ENCODE measurements at regions not wholly inside any gene's neighbourhood (a gene's known extent, or its start where the extent isn't known, plus 50 kb on each side); places are given as distances from the start of the nearest gene placed in this dataset.

- DNase-seq (ENCODE audit: low read depth in 2 of 2), result no peak
Measured at GRCh38 chr5:73339051-73339575, 109.5 kb downstream of the FOXD1 start.

GRCh38 chr5:73338256-73339050, 110.1 kb downstream of the FOXD1 start:
- no peak for DNase-seq (ENCODE audit: low read depth in 2 of 2)

GRCh38 chr5:73337586-73338255, 110.9 kb downstream of the FOXD1 start:
- DNase-seq (ENCODE audit: low read depth in 2 of 2), result no peak

DNA sequence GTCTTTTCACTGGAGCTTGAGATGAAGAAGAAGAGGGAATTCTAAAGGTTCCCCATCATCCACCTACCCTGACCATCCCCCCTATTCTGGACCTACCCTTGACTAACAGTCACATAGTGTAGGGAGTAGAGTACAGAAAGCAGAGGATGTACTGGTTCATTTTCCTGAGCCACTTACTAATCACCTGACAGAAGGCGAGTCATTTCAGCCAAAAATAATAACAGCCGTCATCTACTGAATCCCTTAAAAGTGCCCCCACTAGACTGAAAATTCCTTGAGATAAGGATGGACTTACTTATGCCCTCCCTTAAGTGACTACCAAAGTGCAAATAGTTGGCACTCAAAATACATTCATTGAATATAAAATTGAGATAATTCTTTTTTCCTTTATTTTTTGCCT, 112.2 kb downstream of the FOXD1 start:
- DNase-seq (ENCODE audit: low read depth in 2 of 2), result no peak

DNA sequence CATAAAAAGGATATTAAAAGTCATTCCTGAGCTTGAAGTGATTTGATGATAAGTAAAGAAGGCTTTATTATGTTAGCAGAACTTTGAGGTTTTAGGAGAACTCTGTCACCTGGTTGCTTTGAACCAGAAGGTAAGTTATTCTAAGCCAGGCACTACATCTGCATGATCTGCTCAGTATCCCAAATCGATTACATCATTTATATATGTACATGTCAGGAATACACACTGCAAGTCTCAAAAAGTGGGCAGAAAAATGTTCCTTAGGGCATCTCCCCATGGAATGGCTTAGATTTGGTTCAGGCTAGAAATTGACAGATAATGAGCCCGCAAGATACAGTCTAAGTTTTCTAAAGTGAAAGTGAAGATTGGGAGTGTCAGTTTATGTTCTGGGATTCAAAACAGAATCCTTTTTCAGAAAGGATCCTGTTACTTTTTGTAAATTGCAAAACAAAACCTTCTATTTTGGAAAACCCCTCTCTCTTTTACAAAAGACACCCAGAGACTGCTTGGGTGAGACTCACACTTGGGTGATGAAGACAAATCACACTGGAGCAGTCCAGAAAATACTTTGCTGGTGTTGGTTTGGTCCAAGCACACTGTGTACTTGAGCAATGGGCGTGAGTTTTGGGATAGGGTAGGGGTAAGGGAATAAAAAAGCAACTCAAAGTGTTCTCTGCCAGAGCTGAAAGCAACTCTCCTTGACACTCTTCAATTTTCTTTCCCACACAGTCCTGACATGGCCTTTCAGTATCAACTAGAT, 114.5 kb downstream of the FOXD1 start:
- no peak for DNase-seq (ENCODE audit: low read depth in 2 of 2)

DNA sequence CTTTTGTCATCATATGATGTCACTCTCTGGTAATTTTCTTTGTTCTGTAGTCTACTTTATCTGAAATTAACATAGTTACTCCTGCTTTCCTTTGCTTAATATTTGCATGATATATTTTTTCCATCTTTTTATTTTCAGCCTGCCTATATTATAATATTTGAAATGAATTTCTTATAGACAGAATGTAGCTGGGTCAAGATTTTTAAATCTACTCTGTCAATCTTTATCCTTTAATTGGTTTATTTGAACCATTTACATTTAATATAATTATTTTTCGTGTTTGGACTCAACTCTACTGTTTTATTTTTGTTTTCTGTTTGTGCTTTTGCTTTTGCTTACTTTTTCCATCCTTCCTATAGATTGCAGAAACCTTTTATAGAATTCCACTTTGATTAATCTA, 118.0 kb downstream of the FOXD1 start:
- DNase-seq (ENCODE audit: low read depth in 2 of 2), result no peak

GRCh38 chr5:73328640-73329039, 119.9 kb downstream of the FOXD1 start:
- DNase-seq (ENCODE audit: low read depth in 2 of 2), result no peak

DNA sequence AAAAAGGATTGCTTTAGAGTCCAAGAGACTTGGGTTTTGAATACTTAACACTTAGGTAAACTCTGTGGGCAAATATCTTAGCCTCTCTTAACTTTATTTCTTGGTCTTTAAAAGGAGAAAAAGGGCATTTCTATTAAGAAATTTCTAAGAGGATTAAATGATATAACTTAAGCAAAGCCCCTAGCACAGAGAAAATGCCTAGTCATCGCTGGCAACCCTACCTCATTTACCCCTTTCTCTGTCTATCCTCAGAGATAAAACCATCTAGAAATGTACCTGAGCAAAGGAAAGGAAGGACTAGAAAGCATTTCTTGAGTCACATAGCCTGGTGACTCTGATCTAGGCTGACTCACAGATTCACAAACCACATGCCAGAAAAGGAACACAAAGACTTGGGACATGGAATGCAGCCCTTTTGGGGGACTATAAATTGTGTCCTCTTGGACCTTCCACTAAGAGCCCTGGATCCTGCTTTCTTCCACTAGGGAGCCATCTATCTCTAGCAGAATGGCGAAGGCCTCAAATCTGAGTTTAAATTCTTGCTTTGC, 120.6 kb downstream of the FOXD1 start:
- DNase-seq (ENCODE audit: low read depth in 2 of 2), result no peak

GRCh38 chr5:73325546-73325945, 123.0 kb downstream of the FOXD1 start:
- no peak for DNase-seq (ENCODE audit: low read depth in 2 of 2)

- DNase-seq (ENCODE audit: low read depth in 2 of 2), result no peak
Measured at GRCh38 chr5:73323466-73323865, 125.1 kb downstream of the FOXD1 start.

DNA sequence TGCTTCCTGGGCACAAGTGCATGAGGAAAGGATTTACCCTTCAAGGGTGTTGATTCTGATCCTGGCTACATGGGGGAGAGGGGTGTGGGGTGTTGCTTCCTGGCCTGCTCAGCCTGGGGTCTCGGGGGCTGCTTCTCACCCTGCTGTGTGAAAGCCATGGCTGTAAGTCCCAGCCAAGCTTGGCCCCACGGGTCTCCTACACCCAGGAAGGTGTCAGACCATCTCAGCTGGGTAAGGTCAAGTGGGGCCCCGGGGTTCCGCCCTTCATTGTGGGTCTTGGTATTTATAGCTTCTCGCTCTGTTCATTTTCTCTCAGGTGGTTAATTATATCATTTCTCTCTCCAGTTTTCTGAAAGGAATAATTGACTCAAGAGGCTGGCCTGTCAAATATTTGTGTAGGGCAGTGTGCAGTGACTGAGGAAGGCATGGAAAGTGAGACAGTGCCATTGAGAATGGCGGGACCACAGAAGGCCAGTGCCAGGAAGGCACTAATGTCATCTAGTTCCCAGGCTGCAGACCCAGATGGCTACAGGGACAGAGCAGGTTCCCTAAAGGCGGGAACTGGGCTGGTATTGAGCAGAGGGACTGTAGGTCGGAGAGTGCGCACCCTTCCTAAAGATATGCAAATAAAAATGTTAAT, 126.0 kb downstream of the FOXD1 start:
- DNase-seq (ENCODE audit: low read depth in 2 of 2), result no peak

GRCh38 chr5:73321757-73322436, 126.7 kb downstream of the FOXD1 start:
- no peak for DNase-seq (ENCODE audit: low read depth in 2 of 2)

DNA sequence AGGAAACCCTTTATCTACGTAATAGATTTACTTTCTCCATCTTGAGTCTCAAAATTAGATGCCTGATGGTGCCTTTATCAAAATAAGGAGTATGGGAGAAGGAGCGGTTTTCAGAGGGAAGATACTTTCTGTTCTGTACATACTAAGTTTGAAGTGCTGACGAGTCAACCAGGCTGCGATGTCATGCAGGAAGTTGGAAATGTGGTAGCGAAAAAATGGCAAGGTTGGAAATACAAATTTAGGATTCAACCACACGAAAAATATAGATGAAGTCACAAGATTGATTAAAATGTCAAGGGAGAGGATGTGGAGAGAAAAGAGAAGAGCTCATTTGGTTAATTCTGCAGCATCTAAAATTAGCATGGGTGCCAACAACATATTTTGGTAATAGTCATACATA, 129.5 kb downstream of the FOXD1 start:
- DNase-seq (ENCODE audit: low read depth in 2 of 2), result no peak

DNA sequence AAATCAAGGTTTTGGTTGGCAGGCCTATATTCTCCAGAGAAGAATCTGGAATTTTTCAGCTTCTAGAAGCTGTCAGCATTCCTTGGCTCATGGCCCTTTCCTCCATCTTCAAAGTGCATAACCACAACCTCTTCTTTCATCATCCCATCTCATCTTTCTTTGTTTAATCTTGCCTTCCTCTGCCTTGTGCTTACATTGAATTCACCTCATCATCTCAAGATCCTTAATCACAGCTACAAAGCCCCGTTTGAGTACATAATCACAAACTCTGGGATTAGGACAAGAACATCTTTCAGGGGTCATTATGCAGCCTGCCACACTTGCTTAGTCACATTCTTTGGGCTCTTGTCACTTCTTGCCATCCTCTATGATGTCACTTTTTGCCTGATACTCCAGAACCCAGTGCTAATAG, 130.3 kb downstream of the FOXD1 start:
- no peak for DNase-seq (ENCODE audit: low read depth in 2 of 2)

- DNase-seq (ENCODE audit: low read depth in 2 of 2), result no peak
Measured at GRCh38 chr5:73317523-73317922, 131.1 kb downstream of the FOXD1 start.

DNA sequence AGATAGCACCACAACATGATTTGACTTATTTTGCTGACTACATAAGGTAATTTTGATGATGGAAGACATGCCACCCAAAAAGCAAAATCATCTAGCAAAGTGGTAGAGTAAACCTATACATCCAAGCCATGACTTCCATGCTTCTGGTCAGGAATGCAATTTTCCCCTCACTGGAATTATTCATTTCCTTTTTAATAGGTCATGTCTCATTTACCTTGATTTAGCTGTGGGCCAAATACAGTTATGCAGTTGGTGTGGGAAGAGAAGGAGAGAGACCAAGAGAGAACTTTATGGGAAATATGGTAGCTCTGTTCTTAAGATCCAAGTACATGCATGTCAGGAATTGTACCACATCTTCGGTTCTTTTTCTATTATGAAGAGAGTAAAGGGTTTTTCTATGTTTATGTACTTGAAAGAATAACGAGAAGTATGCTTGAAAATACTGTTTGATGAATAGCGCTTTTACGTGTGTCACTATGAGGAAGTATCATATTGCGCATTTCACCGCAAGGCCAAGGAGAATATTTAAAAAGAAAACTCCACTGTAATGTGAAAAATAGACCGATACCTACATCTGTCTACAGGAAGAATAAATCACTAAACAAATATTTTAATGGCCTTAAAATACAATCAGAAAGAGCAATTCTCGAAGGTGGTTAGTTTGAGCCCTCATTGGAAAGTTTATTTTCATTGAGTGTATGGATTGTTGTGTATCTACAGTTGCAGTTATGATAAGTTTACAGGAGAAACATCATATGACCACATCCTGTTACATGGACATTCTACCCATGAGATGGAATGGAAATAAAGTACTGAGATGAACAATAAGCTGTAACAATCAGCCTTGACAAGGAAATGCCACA, 134.0 kb downstream of the FOXD1 start:
- no peak for DNase-seq (ENCODE audit: low read depth in 2 of 2)

GRCh38 chr5:73312872-73313510, 135.6 kb downstream of the FOXD1 start:
- no peak for DNase-seq (ENCODE audit: low read depth in 2 of 2)

- peak in 1 of 2 donors; percentile 15 for DNase-seq (ENCODE audit: low read depth in 2 of 2)
Measured at GRCh38 chr5:73312146-73312871, 136.3 kb downstream of the FOXD1 start.

Measured in stimulated activated CD8-positive, alpha-beta memory T cell treated with anti-CD3 and anti-CD28 coated beads, Interleukin-15, amount 100 ng/mL, for 48 hours (primary cell).